Kidney (tissue), 13 donors: ENCODE measurements at regions not wholly inside any gene's neighbourhood (a gene's known extent, or its start where the extent isn't known, plus 50 kb on each side); places are given as distances from the start of the nearest gene placed in this dataset.

Experiments used
- DNase-seq, 5 donors: peaks; one replicate each; pipeline ENCODE4 v3.0.0-alpha.2; 2013 to 2020
- FAIRE-seq: peaks from 2 replicates; lab custom pipeline; 2012; peaks lifted over from hg19 to GRCh38; lab: Jason Lieb, UNC
- H3K27ac ChIP-seq, 2 donors: one replicate each; pipeline ENCODE4 v1.7.0; 2013; ENCODE audit warnings: low read depth in 2 of 2, low read length in 2 of 2, inconsistent platforms in 1 of 2
- H3K27me3 ChIP-seq: one replicate; pipeline ENCODE4 v1.7.1; 2013; ENCODE audit warnings: low read length, inconsistent platforms; ENCODE audit not compliant: control insufficient read depth, insufficient read depth
- H3K36me3 ChIP-seq, 3 donors: one replicate each; pipeline versions ENCODE4 v1.7.0 to v1.7.1; 2013; ENCODE audit warnings: low read length in 3 of 3, control low read depth in 1 of 3, inconsistent platforms in 1 of 3; ENCODE audit not compliant: insufficient read depth in 3 of 3, control insufficient read depth in 2 of 3
- H3K4me1 ChIP-seq, 3 donors: one replicate each; pipeline versions ENCODE4 v1.7.0 to v1.7.1; 2013; ENCODE audit warnings: low read length in 3 of 3, inconsistent platforms in 1 of 3, low read depth in 1 of 3; ENCODE audit not compliant: control insufficient read depth in 2 of 3, insufficient read depth in 2 of 3
- H3K4me3 ChIP-seq, 3 donors: one replicate each; pipeline versions ENCODE4 v1.7.0 to v1.8.1; 2013; ENCODE audit warnings: low read length in 3 of 3, control low read depth in 1 of 3, inconsistent platforms in 1 of 3
- H3K9ac ChIP-seq, 3 donors: one replicate each; pipeline versions ENCODE4 v1.7.0 to v1.7.1; 2013; ENCODE audit warnings: low read length in 3 of 3, control low read depth in 1 of 3, inconsistent platforms in 1 of 3
- H3K9me3 ChIP-seq, 3 donors: one replicate each; pipeline versions ENCODE4 v1.7.0 to v1.7.1; 2013; ENCODE audit warnings: low read length in 3 of 3, control low read depth in 1 of 3, inconsistent platforms in 1 of 3; ENCODE audit not compliant: control insufficient read depth in 2 of 3, insufficient read depth in 1 of 3
- CTCF ChIP-seq: IDR thresholded peaks from 3 replicates; pipeline ENCODE4 v1.5.1; 2012; ENCODE audit warnings: mild to moderate bottlenecking, moderate library complexity, borderline replicate concordance; ENCODE audit not compliant: insufficient read depth; ENCODE audit errors: extremely low read depth
- intact Hi-C: fragments of 100-400 bp; cut with DNase I; formaldehyde crosslinking; loops from one replicate; pipeline ENCODE4 v1.11.1; 2022
- donor health status: control.
- donor health status: control.
- donor health status: control.
- donor health status: control.
- donor health status: control.
- donor health status: DM: yes; HTN: yes; CAD: no.
- donor health status: Normal renal cell carcinoma (clear cell type).

- no peak for TF ChIP-seq CTCF
- Histone ChIP-seq H3K27me3 (no peaks in the 10 kb centered on the region), H3K9ac (no peak overlapping the region), H3K36me3 (no peaks in the 10 kb centered on the region), H3K4me1 (no peaks in the 10 kb centered on the region), H3K4me3 (no peak overlapping the region), H3K27ac (no peak overlapping the region), H3K9me3 (no peaks in the 10 kb centered on the region)
- FAIRE-seq (no peak), DNase-seq (no peak)
- intact Hi-C loops: no loop called here
These were observed 80.0 kb upstream of the STEAP4 start for GRCh38 chr7:88386665-88387156.

- DNase-seq (peak in 4 of 5 donors; percentile 38 to 86 (median 70)), FAIRE-seq (no peak)
- intact Hi-C loops: no loop called here
- Histone ChIP-seq H3K4me3 (no peak overlapping the region), H3K9ac (no peak overlapping the region), H3K36me3 (no peaks in the 10 kb centered on the region), H3K9me3 (no peaks in the 10 kb centered on the region), H3K27ac (no peak overlapping the region), H3K27me3 (no peaks in the 10 kb centered on the region), H3K4me1 (no peaks in the 10 kb centered on the region)
- no peak for TF ChIP-seq CTCF
These were observed 70.7 kb upstream of the STEAP4 start for GRCh38 chr7:88377434-88377833.

- no peaks in the 10 kb centered on the region for H3K27me3 ChIP-seq
- H3K9me3 ChIP-seq: no peaks in the 10 kb centered on the region
- no peak for TF ChIP-seq CTCF
- no peak overlapping the region for H3K27ac ChIP-seq
- intact Hi-C loops: no loop called here
- no peaks in the 10 kb centered on the region for H3K4me1 ChIP-seq
- no peak for DNase-seq
- H3K9ac ChIP-seq: no peak overlapping the region
- no peak for FAIRE-seq
- H3K36me3 ChIP-seq: no peaks in the 10 kb centered on the region
- no peak overlapping the region for H3K4me3 ChIP-seq
These were observed 62.0 kb upstream of the STEAP4 start for GRCh38 chr7:88368686-88369085.

GRCh38 chr7:88366845-88367244 is 60.2 kb upstream of the STEAP4 start:
- Histone ChIP-seq H3K4me3 (no peak overlapping the region), H3K9ac (no peak overlapping the region), H3K4me1 (no peaks in the 10 kb centered on the region), H3K27ac (no peak overlapping the region), H3K27me3 (no peaks in the 10 kb centered on the region), H3K36me3 (no peaks in the 10 kb centered on the region), H3K9me3 (no peaks in the 10 kb centered on the region)
- FAIRE-seq (no peak), DNase-seq (no peak)
- intact Hi-C loops: no loop called here
- no peak for TF ChIP-seq CTCF
